GM12891 (cell line): ENCODE measurements at regions not wholly inside any gene's neighbourhood (a gene's known extent, or its start where the extent isn't known, plus 50 kb on each side); places are given as distances from the start of the nearest gene placed in this dataset.

Experiments
- POLR2A ChIP-seq: IDR thresholded peaks from 2 replicates; pipeline ENCODE4 v1.6.1; 2011; ENCODE audit warnings: low read depth, low read length, control low read depth
- POLR2AphosphoS5 ChIP-seq: IDR thresholded peaks from 2 replicates; pipeline ENCODE4 v1.6.1; 2011; ENCODE audit warnings: low read depth, low read length, control low read depth
- POU2F2 ChIP-seq: IDR thresholded peaks from 2 replicates; pipeline ENCODE4 v1.6.1; 2011; ENCODE audit warnings: low read depth, mild to moderate bottlenecking, control low read depth, low read length, moderate library complexity
- SPI1 ChIP-seq: IDR thresholded peaks from 2 replicates; pipeline ENCODE4 v1.6.1; 2011; ENCODE audit warnings: low read depth, low read length, control low read depth
- TAF1 ChIP-seq: IDR thresholded peaks from 2 replicates; pipeline ENCODE4 v1.6.1; 2011; ENCODE audit warnings: low read depth, low read length, control low read depth

DNA sequence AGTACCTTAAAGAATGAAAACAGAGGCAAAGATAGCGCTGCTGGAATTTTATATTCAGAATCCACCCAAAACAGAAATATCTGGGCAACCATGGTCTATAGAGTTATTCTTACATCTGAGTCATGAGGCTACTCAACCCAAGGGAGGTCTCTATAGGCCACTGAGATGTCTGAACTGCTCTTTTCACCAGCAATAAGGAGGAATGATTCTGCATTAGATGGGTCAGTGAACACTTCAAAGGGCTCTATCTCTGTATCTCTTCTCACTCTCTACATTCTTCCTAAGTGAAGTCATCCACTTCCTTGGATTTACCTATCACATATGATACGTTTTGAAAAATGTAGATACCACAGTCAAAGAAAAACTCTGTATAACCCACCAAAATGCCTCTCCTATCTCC, 90.2 kb upstream of the NGF start:
- no peak for TF ChIP-seq POLR2A
- no peak for TF ChIP-seq TAF1
- no peak for TF ChIP-seq POLR2AphosphoS5
- TF ChIP-seq SPI1: no peak
- TF ChIP-seq POU2F2: no peak
